ENCODE measurements at regions not wholly inside any gene's neighbourhood (a gene's known extent, or its start where the extent isn't known, plus 50 kb on each side); places are given as distances from the start of the nearest gene placed in this dataset.

- no peak for TF ChIP-seq POLR2A (IDR thresholded peaks at IDR 0.05)
- TF ChIP-seq CTCF (IDR thresholded peaks at IDR 0.05): no peak
- H3K36me3 ChIP-seq: no peaks in the 10 kb centered on the region
- intact Hi-C loops (cut with DNase I): no loop called here
- no peak overlapping the region for H3K27ac ChIP-seq
- H3K4me1 ChIP-seq: peaks cover 0 to 13% of the 10 kb centered on the region in 2 donors
- whole genome bisulfite sequencing, 2 donors: 48 to 60% methylated on average over 6 of the region's 6 CpGs
- H3K4me3 ChIP-seq (replicated peaks in 1 of 3): no peak overlapping the region
- DNase-seq: no peak
- H3K27me3 ChIP-seq: no peaks in the 10 kb centered on the region
- no peaks in the 10 kb centered on the region for H3K9me3 ChIP-seq
Observed at GRCh38 chr9:13588151-13589033, 308.9 kb upstream of the MPDZ start.

- no peak for DNase-seq
- Histone ChIP-seq H3K4me3 (replicated peaks in 1 of 3) (no peak overlapping the region), H3K4me1 (peaks cover 0 to 13% of the 10 kb centered on the region in 2 donors), H3K36me3 (no peaks in the 10 kb centered on the region), H3K27me3 (no peaks in the 10 kb centered on the region), H3K9me3 (no peaks in the 10 kb centered on the region), H3K27ac (no peak overlapping the region)
- WGBS, 2 donors: 91% methylated on average over 9 of the region's 9 CpGs
- no peak for TF ChIP-seq CTCF (IDR thresholded peaks at IDR 0.05)
- no peak for TF ChIP-seq POLR2A (IDR thresholded peaks at IDR 0.05)
- intact Hi-C loops (cut with DNase I): no loop called here
Observed at GRCh38 chr9:13587571-13587970, 308.1 kb upstream of the MPDZ start.

GRCh38 chr9:13586587-13587374 is 307.3 kb upstream of the MPDZ start:
- H3K27me3 ChIP-seq: no peaks in the 10 kb centered on the region
- H3K27ac ChIP-seq: no peak overlapping the region
- TF ChIP-seq POLR2A (IDR thresholded peaks at IDR 0.05) (no peak), CTCF (IDR thresholded peaks at IDR 0.05) (no peak)
- H3K9me3 ChIP-seq: no peaks in the 10 kb centered on the region
- 40 to 42% methylated on average over 7 of the region's 7 CpGs for whole genome bisulfite sequencing, 2 donors
- H3K4me1 ChIP-seq: peaks cover 0 to 13% of the 10 kb centered on the region in 2 donors
- H3K36me3 ChIP-seq: no peaks in the 10 kb centered on the region
- peak; percentile 23 to 25 for DNase-seq
- H3K4me3 ChIP-seq (replicated peaks in 1 of 3): no peak overlapping the region
- intact Hi-C loops (cut with DNase I): no loop called here

- no peaks in the 10 kb centered on the region for H3K9me3 ChIP-seq
- TF ChIP-seq CTCF (IDR thresholded peaks at IDR 0.05) (no peak), POLR2A (IDR thresholded peaks at IDR 0.05) (no peak)
- intact Hi-C loops (cut with DNase I): no loop called here
- no peak overlapping the region for H3K27ac ChIP-seq
- H3K4me1 ChIP-seq: no peaks in the 10 kb centered on the region
- no peak for DNase-seq
- 89 to 94% methylated on average over 5 of the region's 5 CpGs for WGBS, 2 donors
- H3K4me3 ChIP-seq (replicated peaks in 1 of 3): no peak overlapping the region
- H3K27me3 ChIP-seq: no peaks in the 10 kb centered on the region
- no peaks in the 10 kb centered on the region for H3K36me3 ChIP-seq
Observed at GRCh38 chr9:13580760-13581159, 301.3 kb upstream of the MPDZ start.

GRCh38 chr9:13580131-13580530 is 300.6 kb upstream of the MPDZ start:
- WGBS, 2 donors: 85 to 88% methylated on average over 3 of the region's 3 CpGs

More at GRCh38 chr9:13580131-13580530, 300.6 kb upstream of the MPDZ start:
- TF ChIP-seq POLR2A (IDR thresholded peaks at IDR 0.05): no peak
- no peak for TF ChIP-seq CTCF (IDR thresholded peaks at IDR 0.05)
- Histone ChIP-seq H3K9me3 (no peaks in the 10 kb centered on the region), H3K27me3 (no peaks in the 10 kb centered on the region), H3K4me1 (no peaks in the 10 kb centered on the region), H3K36me3 (no peaks in the 10 kb centered on the region), H3K4me3 (replicated peaks in 1 of 3) (no peak overlapping the region), H3K27ac (no peak overlapping the region)
- intact Hi-C loops (cut with DNase I): no loop called here
- DNase-seq: no peak

Data from thyroid gland (tissue), 4 donors.